ENCODE measurements at regions not wholly inside any gene's neighbourhood (a gene's known extent, or its start where the extent isn't known, plus 50 kb on each side); places are given as distances from the start of the nearest gene placed in this dataset.

- WGBS, 2 experiments (ENCODE audit: insufficient coverage in 2 of 2) = 0 to 5% methylated on average over 1 to 4 of the region's 7 CpGs
- Histone ChIP-seq H3K36me3 (ENCODE audit: control insufficient read depth, insufficient read depth, low read length) (no peaks in the 10 kb centered on the region), H3K9me3 (ENCODE audit: control insufficient read depth, low read length) (no peaks in the 10 kb centered on the region), H3K4me1 (ENCODE audit: control insufficient read depth, insufficient read depth, low read length, poor library complexity, severe bottlenecking) (no peaks in the 10 kb centered on the region), H3K27ac (ENCODE audit: low read depth, low read length, severe bottlenecking) (no peak overlapping the region), H3K4me3 (ENCODE audit: extremely low read depth, insufficient read depth, low read length, poor library complexity, severe bottlenecking) (no peak overlapping the region)
Measured at GRCh38 chr4:181143250-181143854, 1099.8 kb upstream of the TENM3 start.

GRCh38 chr4:181146051-181146450, 1097.2 kb upstream of the TENM3 start:
- Histone ChIP-seq H3K9me3 (ENCODE audit: control insufficient read depth, low read length) (no peaks in the 10 kb centered on the region), H3K36me3 (ENCODE audit: control insufficient read depth, insufficient read depth, low read length) (no peaks in the 10 kb centered on the region), H3K27ac (ENCODE audit: low read depth, low read length, severe bottlenecking) (no peak overlapping the region), H3K4me3 (ENCODE audit: extremely low read depth, insufficient read depth, low read length, poor library complexity, severe bottlenecking) (no peak overlapping the region), H3K4me1 (ENCODE audit: control insufficient read depth, insufficient read depth, low read length, poor library complexity, severe bottlenecking) (no peaks in the 10 kb centered on the region)
- 92 to 100% methylated on average over 1 of the region's 1 CpG for WGBS, 2 experiments (ENCODE audit: insufficient coverage in 2 of 2)

DNA sequence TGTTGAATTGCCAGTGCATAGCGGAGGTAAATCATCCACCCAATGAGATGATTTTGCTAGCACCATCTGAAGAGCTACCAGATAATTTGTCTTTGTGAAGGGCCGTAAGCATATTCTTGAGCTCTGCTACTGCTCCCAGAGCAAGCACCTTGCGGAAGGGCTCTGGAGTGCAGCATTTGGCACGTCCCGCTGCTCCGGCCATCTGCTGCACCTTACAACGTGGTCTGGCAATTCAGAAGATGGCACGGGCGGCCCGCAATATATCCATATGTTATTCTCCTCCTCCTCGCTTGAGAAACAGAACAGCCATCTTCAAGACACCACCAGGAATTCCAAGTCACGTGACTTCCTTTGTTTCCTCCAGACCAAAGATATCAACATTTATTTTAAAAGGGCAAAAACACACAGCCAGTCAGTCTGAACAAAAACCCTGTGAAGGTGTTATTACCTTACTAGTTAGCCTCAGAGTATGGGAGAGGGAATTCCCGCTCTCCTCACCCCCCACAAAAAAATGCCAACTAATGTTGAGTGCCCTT, 1095.7 kb upstream of the TENM3 start:
- no peaks in the 10 kb centered on the region for H3K9me3 ChIP-seq (ENCODE audit: control insufficient read depth, low read length)
- no peaks in the 10 kb centered on the region for H3K4me1 ChIP-seq (ENCODE audit: control insufficient read depth, insufficient read depth, low read length, poor library complexity, severe bottlenecking)
- WGBS, 2 experiments (ENCODE audit: insufficient coverage in 2 of 2) = 95 to 96% methylated on average over 10 to 12 of the region's 13 CpGs
- no peaks in the 10 kb centered on the region for H3K36me3 ChIP-seq (ENCODE audit: control insufficient read depth, insufficient read depth, low read length)
- no peak overlapping the region for H3K4me3 ChIP-seq (ENCODE audit: extremely low read depth, insufficient read depth, low read length, poor library complexity, severe bottlenecking)
- H3K27ac ChIP-seq (ENCODE audit: low read depth, low read length, severe bottlenecking) = no peak overlapping the region

DNA sequence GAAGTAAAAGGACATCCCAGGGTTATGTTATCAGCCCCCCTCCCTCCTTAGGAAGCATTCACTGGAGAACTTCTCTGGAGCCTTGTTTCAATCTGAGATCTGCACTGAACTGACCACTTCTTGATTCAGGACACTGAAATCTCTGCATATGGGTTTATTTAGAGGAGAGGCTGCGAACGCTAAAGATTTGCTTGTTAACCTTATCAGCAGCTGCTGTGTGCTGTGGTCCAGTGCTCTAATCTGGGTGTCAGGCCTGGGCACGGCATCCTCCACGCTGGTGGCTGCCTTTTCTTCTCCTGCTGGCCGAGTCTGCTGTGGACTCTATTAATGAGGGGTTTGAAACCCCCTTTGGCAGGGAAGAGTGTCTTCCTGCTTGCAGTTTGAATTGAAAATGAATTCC, 1094.7 kb upstream of the TENM3 start:
- Histone ChIP-seq H3K4me3 (ENCODE audit: extremely low read depth, insufficient read depth, low read length, poor library complexity, severe bottlenecking) (no peak overlapping the region), H3K36me3 (ENCODE audit: control insufficient read depth, insufficient read depth, low read length) (no peaks in the 10 kb centered on the region), H3K9me3 (ENCODE audit: control insufficient read depth, low read length) (no peaks in the 10 kb centered on the region), H3K27ac (ENCODE audit: low read depth, low read length, severe bottlenecking) (no peak overlapping the region), H3K4me1 (ENCODE audit: control insufficient read depth, insufficient read depth, low read length, poor library complexity, severe bottlenecking) (no peaks in the 10 kb centered on the region)
- WGBS, 2 experiments (ENCODE audit: insufficient coverage in 2 of 2) = 90 to 95% methylated on average over 2 to 4 of the region's 5 CpGs

DNA sequence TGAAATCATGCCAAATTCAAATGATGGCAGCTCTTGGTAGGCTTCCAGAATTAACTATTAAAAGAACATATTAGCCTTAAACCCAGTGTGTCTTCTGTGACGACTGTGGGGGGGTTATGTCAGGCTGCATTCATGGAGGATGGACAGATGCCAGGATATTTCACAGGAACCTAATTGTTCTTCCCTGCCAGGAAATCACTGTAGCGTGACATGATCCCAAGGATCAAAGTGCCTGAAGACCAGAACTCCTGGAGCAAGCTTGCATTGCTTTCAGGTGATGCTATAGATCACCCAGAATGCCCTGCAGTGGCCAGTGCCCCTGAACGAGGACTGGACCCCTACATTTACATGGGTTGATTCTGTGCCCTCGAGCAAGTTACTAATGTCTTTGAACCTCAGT, 1093.0 kb upstream of the TENM3 start:
- WGBS, 2 experiments (ENCODE audit: insufficient coverage in 2 of 2) = 76 to 80% methylated on average over 2 to 3 of the region's 4 CpGs
- Histone ChIP-seq H3K9me3 (ENCODE audit: control insufficient read depth, low read length) (no peaks in the 10 kb centered on the region), H3K4me3 (ENCODE audit: extremely low read depth, insufficient read depth, low read length, poor library complexity, severe bottlenecking) (no peak overlapping the region), H3K27ac (ENCODE audit: low read depth, low read length, severe bottlenecking) (no peak overlapping the region), H3K36me3 (ENCODE audit: control insufficient read depth, insufficient read depth, low read length) (no peaks in the 10 kb centered on the region), H3K4me1 (ENCODE audit: control insufficient read depth, insufficient read depth, low read length, poor library complexity, severe bottlenecking) (no peaks in the 10 kb centered on the region)

- Histone ChIP-seq H3K4me1 (ENCODE audit: control insufficient read depth, insufficient read depth, low read length, poor library complexity, severe bottlenecking) (no peaks in the 10 kb centered on the region), H3K36me3 (ENCODE audit: control insufficient read depth, insufficient read depth, low read length) (no peaks in the 10 kb centered on the region), H3K27ac (ENCODE audit: low read depth, low read length, severe bottlenecking) (no peak overlapping the region), H3K9me3 (ENCODE audit: control insufficient read depth, low read length) (no peaks in the 10 kb centered on the region), H3K4me3 (ENCODE audit: extremely low read depth, insufficient read depth, low read length, poor library complexity, severe bottlenecking) (no peak overlapping the region)
- WGBS, 2 experiments (ENCODE audit: insufficient coverage in 2 of 2) = 82 to 94% methylated on average over 5 to 6 of the region's 7 CpGs
Measured at GRCh38 chr4:181151856-181152255, 1091.3 kb upstream of the TENM3 start.

DNA sequence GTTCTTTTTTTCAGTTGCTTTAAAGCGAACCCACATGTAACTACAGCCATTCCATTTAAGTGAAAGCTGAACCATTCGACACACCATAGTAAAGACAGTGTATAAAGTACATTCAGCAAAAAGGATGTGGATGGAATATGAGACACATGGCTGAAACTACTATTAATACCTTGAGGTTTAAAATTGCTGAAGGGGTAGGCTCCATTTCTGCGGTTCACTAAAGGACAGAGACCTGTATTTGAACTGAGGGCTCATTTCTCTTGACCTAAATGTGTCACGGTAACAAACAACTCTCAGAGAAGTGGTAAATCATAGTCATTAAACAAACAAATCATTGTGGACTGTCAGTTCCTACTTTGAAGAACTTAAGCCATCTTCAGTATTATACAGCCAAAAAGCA, 1085.6 kb upstream of the TENM3 start:
- H3K4me3 ChIP-seq (ENCODE audit: extremely low read depth, insufficient read depth, low read length, poor library complexity, severe bottlenecking) = no peak overlapping the region
- H3K27ac ChIP-seq (ENCODE audit: low read depth, low read length, severe bottlenecking) = no peak overlapping the region
- no peaks in the 10 kb centered on the region for H3K36me3 ChIP-seq (ENCODE audit: control insufficient read depth, insufficient read depth, low read length)
- H3K9me3 ChIP-seq (ENCODE audit: control insufficient read depth, low read length) = no peaks in the 10 kb centered on the region
- H3K4me1 ChIP-seq (ENCODE audit: control insufficient read depth, insufficient read depth, low read length, poor library complexity, severe bottlenecking) = no peaks in the 10 kb centered on the region
- 50 to 64% methylated on average over 1 to 2 of the region's 4 CpGs for WGBS, 2 experiments (ENCODE audit: insufficient coverage in 2 of 2)

- Histone ChIP-seq H3K9me3 (ENCODE audit: control insufficient read depth, low read length) (no peaks in the 10 kb centered on the region), H3K36me3 (ENCODE audit: control insufficient read depth, insufficient read depth, low read length) (no peaks in the 10 kb centered on the region), H3K4me1 (ENCODE audit: control insufficient read depth, insufficient read depth, low read length, poor library complexity, severe bottlenecking) (no peaks in the 10 kb centered on the region), H3K27ac (ENCODE audit: low read depth, low read length, severe bottlenecking) (no peak overlapping the region), H3K4me3 (ENCODE audit: extremely low read depth, insufficient read depth, low read length, poor library complexity, severe bottlenecking) (no peak overlapping the region)
- WGBS, 2 experiments (ENCODE audit: insufficient coverage in 2 of 2) = 81 to 96% methylated on average over 3 to 4 of the region's 8 CpGs
Measured at GRCh38 chr4:181158971-181159370, 1084.2 kb upstream of the TENM3 start.

DNA sequence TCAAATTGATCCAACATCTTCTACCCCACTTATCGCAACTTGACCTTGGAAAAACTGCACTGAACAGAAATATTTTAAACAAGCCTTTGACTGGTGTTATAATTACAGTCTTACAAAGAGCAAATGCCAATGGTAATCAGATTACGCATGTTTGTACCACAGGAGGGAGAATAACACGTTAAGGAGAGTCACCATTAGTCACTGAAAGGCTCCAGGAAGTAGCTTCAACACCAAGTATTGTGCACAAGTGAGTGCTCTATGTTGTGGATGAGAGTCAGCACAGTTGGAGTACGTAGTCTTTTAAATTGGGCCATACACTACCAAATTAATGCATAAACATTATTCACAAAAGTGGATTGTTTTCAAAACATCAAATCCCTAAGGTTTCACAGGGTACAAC, 1081.5 kb upstream of the TENM3 start:
- no peak overlapping the region for H3K4me3 ChIP-seq (ENCODE audit: extremely low read depth, insufficient read depth, low read length, poor library complexity, severe bottlenecking)
- H3K27ac ChIP-seq (ENCODE audit: low read depth, low read length, severe bottlenecking) = no peak overlapping the region
- no peaks in the 10 kb centered on the region for H3K9me3 ChIP-seq (ENCODE audit: control insufficient read depth, low read length)
- no peaks in the 10 kb centered on the region for H3K4me1 ChIP-seq (ENCODE audit: control insufficient read depth, insufficient read depth, low read length, poor library complexity, severe bottlenecking)
- WGBS, 2 experiments (ENCODE audit: insufficient coverage in 2 of 2) = 21 to 51% methylated on average over 2 of the region's 4 CpGs
- H3K36me3 ChIP-seq (ENCODE audit: control insufficient read depth, insufficient read depth, low read length) = no peaks in the 10 kb centered on the region

GRCh38 chr4:181162266-181162665, 1080.9 kb upstream of the TENM3 start:
- no CpG with 5 or more reads among the region's 2 CpGs for WGBS, 2 experiments (ENCODE audit: insufficient coverage in 2 of 2)
- Histone ChIP-seq H3K9me3 (ENCODE audit: control insufficient read depth, low read length) (no peaks in the 10 kb centered on the region), H3K4me1 (ENCODE audit: control insufficient read depth, insufficient read depth, low read length, poor library complexity, severe bottlenecking) (no peaks in the 10 kb centered on the region)

GRCh38 chr4:181162676-181163075, 1080.5 kb upstream of the TENM3 start:
- H3K4me3 ChIP-seq (ENCODE audit: extremely low read depth, insufficient read depth, low read length, poor library complexity, severe bottlenecking) = no peak overlapping the region
- no peaks in the 10 kb centered on the region for H3K36me3 ChIP-seq (ENCODE audit: control insufficient read depth, insufficient read depth, low read length)
- no peak overlapping the region for H3K27ac ChIP-seq (ENCODE audit: low read depth, low read length, severe bottlenecking)
- H3K9me3 ChIP-seq (ENCODE audit: control insufficient read depth, low read length) = no peaks in the 10 kb centered on the region
- 80 to 84% methylated on average over 2 of the region's 6 CpGs for WGBS, 2 experiments (ENCODE audit: insufficient coverage in 2 of 2)
- H3K4me1 ChIP-seq (ENCODE audit: control insufficient read depth, insufficient read depth, low read length, poor library complexity, severe bottlenecking) = no peaks in the 10 kb centered on the region

More at GRCh38 chr4:181162266-181162665, 1080.9 kb upstream of the TENM3 start:
- Histone ChIP-seq H3K27ac (ENCODE audit: low read depth, low read length, severe bottlenecking) (no peak overlapping the region), H3K36me3 (ENCODE audit: control insufficient read depth, insufficient read depth, low read length) (no peaks in the 10 kb centered on the region), H3K4me3 (ENCODE audit: extremely low read depth, insufficient read depth, low read length, poor library complexity, severe bottlenecking) (no peak overlapping the region)

Measured in mesodermal cell (in vitro differentiated cells).